CD4-positive, alpha-beta T cell treated with Interleukin-6 for 4 hours (primary cell): ENCODE measurements at regions not wholly inside any gene's neighbourhood (a gene's known extent, or its start where the extent isn't known, plus 50 kb on each side); places are given as distances from the start of the nearest gene placed in this dataset.
"Not testable (repeated sequence)": the region's sequence is repeated elsewhere in the genome, so short reads cannot be mapped to it uniquely, and the experiment has no call there.

Experiments
- DNase-seq: peaks from one replicate; pipeline ENCODE4 v3.0.0-alpha.2; 2020; ENCODE audit warnings: mixed read lengths

GRCh38 chr11:69934861-69935494 is 115.8 kb upstream of the FGF3 start:
- no peak for DNase-seq

- DNase-seq, result no peak
These were observed 116.8 kb upstream of the FGF3 start for GRCh38 chr11:69935941-69936505.

GRCh38 chr11:69936771-69937170 is 117.6 kb upstream of the FGF3 start:
- DNase-seq, result no peak

DNA sequence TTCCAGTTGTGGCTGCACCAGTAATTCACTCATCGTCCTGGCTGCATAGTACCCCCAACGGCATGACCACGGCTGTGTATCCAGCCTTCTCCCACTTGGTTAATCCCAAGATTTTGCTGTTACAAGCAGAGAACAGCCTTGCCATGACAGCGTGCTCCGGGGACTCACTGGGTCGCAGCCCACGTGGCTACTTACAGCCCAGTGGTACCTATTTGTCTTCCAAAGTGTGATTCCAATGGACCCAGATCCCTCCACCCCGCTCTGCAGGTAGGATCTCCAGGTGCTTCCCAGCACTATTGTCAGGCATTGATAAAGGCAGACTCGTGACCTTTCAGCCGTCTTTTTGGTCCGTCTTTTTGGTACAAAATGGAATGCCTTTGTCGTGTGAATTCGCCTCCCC is 119.0 kb upstream of the FGF3 start:
- no peak for DNase-seq

DNA sequence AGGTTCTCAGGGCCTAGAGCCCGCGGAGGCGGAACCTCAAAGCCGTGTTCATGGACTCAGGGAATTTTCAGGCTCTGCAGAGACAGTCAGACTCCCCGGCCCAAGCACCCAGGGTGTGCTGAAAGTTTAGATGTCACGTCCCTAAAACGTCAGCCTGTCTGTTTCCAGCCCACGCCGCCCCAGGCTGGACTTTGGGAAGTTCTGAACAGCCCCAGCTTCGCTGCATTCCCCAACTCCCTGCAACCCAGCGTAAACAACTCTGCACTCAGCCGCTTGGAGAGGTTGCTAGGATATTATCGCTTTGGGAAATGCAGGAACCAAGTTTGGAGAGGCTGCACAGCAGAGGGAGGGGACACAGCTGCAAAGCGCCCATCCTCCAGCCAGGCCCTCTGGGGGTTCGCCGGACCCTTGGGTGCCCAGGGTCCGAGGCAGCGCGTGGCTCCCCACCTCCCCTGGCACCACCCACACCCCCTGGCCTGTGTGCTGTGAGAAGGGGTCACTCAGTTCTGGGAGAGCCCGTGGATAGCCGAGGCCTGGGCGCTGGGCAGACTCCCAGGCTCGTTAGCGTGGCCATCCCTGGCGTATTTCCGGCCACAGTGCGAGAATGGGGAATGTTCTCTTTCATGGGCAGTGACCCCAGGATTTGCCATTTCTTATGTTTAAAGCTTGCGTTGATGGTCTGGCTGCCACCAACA is 120.5 kb upstream of the FGF3 start:
- no peak for DNase-seq

DNA sequence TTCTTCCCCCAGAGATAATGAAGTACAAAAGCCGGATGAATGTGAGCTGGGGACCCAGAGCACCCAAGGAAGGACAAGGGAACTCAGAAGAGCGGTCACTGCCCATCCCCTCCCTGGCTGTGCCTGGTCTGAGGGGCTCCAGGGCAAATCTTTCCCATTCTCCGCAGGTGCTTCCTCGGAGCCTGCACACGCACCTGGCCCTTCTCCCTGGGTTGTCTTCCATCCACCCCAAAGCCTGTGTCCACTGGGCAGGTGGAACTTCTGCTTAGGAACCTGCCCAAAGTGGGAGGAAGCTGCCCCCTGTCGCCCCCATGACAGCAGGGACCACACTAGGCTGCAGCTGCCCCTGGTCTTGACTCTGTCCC is 121.0 kb upstream of the FGF3 start:
- DNase-seq, result no peak

DNA sequence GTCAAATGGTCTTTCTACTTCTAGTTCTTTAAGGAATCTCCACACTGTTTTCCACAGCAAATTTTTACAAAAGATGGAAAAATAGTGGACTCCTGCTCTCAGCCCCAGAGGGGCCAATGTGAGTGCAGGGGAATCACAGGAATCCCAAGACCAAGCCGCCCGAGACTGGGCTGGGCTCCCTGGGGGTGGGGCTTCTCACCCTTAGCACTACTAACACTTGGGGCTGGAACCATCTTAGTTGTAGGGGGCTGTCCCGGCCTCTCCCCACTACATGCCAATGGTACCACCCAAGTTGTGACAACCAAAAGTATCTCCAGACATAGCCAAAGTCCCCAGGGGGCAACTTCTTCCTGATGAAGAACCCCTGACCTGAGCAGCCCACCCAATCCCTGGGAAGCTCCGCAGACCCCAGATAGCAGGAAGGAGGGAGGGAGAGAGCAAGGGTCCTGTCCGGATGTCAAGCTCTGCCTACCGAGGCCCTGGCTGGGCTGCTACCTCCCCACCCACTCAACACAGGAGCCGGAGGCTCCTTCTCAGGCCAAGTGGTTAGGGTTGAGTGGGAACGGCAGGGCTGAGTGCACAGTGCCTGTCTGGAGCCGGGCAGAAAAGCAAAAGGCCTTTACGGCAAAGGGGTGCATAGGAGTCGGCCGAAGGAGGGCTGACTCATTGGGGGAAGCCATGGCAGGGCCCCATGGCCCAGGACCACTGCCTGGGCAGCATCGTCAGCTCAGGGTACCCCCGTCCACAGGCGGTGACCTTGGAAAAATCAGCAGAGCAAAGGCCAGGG is 122.5 kb upstream of the FGF3 start:
- no peak for DNase-seq

DNA sequence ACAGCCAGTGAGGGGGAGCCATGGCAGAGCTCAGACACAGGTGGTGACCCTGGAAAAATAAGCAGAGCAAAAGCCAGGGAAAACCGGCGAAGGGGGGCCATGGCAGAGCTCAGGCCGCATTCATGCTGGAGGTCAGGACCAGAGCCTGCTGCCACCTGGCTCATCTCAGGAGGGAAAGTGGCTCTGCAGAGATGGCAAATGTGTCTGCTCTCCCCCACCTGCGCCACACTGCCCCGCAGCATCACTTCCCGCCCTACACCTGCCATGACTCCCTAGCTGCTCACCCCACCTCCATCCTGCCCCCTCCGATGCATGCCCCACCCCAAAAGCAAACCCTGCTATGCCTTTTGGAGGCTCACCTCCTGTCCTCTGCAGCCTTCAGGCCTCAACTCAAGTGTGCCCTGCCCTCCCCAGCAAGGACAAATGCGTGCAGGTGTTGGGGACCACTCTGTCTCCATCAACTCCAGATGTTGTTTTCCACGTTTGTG is 123.2 kb upstream of the FGF3 start:
- no peak for DNase-seq

- DNase-seq, result no peak
These were observed 123.8 kb upstream of the FGF3 start for GRCh38 chr11:69943066-69943465.

- DNase-seq, result no peak
These were observed 124.3 kb upstream of the FGF3 start for GRCh38 chr11:69943506-69943905.

- no peak for DNase-seq
These were observed 125.1 kb upstream of the FGF3 start for GRCh38 chr11:69944146-69944795.

DNA sequence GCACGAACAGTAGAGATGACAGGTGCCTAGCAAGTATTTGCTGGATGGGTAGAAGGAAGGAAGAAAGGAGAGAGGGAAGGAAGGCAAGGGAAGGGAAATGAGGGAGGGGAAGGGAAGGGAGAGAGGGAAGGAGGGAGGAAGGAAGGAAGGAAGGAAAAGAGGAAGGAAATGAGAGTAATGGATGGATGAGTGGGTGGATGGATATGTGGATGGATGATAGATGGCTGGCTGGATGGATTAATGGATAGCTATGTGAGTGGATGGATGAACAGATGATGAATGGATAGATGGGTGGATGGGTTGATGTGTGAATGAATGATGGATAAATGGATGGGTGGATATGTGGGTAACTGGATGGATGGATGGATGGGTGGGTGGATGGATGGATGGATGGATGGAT is 125.9 kb upstream of the FGF3 start:
- no peak for DNase-seq

DNA sequence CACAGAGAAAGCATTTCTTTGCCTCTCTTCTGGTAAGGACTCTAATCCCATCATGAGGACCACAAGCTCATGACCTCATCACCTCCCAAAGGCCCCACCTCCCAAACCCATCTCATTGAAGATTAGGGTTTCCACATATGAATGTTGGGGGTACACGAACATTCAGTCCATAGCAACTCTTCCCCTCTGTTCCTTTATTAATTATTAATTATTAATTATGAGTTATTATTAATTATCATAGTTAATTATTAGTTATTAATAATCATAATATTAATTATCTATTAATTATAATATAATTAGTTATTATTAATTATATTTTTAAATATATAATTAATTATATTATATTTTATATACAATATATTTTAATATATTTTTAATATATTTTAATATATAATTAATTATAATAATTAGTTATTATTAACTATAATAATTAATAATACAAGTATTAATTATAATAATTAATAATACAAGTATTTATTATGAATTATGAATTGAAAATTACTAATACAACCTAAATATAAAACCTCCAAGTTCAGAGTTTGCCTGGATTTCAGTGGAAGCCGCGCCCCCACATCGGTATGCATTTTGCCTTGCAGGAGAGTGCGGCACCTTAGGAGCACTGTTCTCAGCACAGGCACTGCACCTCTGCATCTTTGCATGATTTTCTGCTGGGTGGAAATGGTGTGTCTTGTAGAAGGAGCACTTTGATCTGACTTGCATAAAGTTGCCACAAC is 128.0 kb upstream of the FGF3 start:
- DNase-seq, result no peak

GRCh38 chr11:69947793-69948255 is 128.6 kb upstream of the FGF3 start:
- no peak for DNase-seq

- DNase-seq, result no peak
These were observed 129.3 kb upstream of the FGF3 start for GRCh38 chr11:69948256-69949141.

GRCh38 chr11:69949327-69949726 is 128.8 kb upstream of the ANO1 start:
- no peak for DNase-seq

GRCh38 chr11:69950120-69950519 is 128.0 kb upstream of the ANO1 start:
- peak; percentile 5 for DNase-seq

DNA sequence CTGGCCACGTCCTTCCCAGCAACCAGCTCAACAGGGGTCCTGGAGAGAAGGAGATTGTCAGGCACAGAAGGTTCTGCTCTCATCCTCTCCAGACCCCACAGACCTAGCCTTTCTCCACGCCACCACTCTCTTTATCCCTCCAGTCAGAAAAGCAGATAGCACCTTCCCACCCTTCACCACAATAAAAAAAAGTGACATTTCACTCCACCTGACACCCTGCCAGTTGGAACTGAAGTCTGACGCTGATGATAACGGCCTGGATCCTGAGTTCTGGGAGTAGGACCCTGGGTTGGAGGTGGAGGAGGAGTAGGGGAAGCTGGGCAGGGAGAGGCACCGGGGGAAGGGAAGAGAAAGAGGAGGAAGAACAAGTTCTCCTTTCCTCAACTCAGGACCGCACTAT is 127.5 kb upstream of the ANO1 start:
- DNase-seq, result no peak

DNA sequence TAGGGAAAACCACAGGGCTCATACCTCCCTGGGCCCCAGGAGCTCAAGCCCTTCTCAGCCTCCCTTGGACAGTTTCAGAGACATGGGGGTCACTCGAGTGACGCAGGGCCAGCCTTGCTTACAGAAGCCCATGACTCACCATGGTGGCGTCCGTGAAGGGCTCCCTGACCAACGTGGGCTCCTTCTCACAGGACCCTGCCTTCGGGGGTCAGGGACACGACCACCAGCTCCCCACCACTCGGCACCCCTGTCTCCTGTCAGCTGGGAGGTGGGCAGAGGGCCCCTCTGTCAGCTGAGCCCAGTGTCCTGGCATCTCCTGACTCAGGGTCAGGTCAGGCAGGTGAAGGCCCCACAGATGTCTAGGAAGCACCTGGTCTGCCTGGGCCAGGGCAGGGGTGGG is 126.3 kb upstream of the ANO1 start:
- DNase-seq, result no peak

DNA sequence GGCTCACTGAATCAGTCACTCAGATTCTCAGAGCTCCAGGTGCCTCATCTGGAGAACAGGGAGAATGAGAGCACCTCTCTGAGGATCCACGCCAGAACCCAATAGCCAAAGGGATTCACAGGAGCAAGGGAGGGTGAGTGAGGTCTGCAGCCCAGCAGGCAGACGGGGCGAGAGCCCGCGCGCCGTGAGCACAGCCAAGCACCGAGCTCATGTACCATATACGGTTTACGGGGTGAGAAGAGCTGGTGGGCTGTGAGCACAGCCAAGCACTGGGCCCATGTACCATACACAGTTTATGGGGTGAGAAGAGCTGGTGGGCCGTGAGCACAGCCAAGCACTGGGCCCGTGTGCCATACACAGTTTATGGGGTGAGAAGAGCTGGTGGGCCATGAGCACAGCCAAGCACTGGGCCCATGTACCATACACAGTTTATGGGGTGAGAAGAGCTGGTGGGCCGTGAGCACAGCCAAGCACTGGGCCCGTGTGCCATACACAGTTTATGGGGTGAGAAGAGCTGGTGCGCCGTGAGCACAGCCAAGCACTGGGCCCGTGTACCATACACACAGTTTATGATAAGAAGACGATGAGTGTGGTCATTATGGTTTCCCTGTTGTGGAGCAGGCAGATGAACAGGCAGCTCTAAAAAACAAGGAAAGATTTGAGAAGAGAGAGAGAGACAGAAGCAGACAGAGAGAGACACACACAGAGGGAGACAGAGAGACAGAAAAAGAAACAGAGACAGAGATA is 125.7 kb upstream of the ANO1 start:
- not testable (repeated sequence) for DNase-seq
